Neural cell (in vitro differentiated cells): ENCODE measurements at regions not wholly inside any gene's neighbourhood (a gene's known extent, or its start where the extent isn't known, plus 50 kb on each side); places are given as distances from the start of the nearest gene placed in this dataset.

Source experiments
- H2AFZ ChIP-seq: fragments of 200-600, 300-800 bp; sonication (generic), shearing (Covaris generic); 2 replicates; pipeline ENCODE4 v1.6.0; 2014; ENCODE audit warnings: low read depth, mild to moderate bottlenecking, antibody characterized with exemption, low read length, moderate library complexity
- H3F3A ChIP-seq: fragments of 200-600 bp; shearing (Covaris generic); 2 replicates; pipeline ENCODE4 v1.6.1; 2016; ENCODE audit warnings: mild to moderate bottlenecking, moderate library complexity, mixed read lengths, antibody characterized with exemption, low read length; ENCODE audit not compliant: insufficient read depth, poor library complexity, severe bottlenecking
- H3K27ac ChIP-seq: fragments of 200-600, 300-800 bp; sonication (generic), shearing (Covaris generic); 2 replicates; pipeline ENCODE4 v1.5.1; 2014; ENCODE audit warnings: mild to moderate bottlenecking, low read length, moderate library complexity
- H3K27me3 ChIP-seq: fragments of 300-800, 200-600 bp; sonication (generic), shearing (Covaris generic); 2 replicates; pipeline ENCODE4 v1.6.0; 2014; ENCODE audit warnings: mild to moderate bottlenecking, low read depth, low read length, moderate library complexity; ENCODE audit not compliant: insufficient read depth
- H3K36me3 ChIP-seq: fragments of 300-800, 200-600 bp; sonication (generic), shearing (Covaris generic); 2 replicates; pipeline ENCODE4 v1.5.1; 2014; ENCODE audit warnings: mild to moderate bottlenecking, antibody characterized with exemption, low read length, moderate library complexity; ENCODE audit not compliant: insufficient read depth
- H3K4me2 ChIP-seq: fragments of 300-800, 200-600 bp; sonication (generic), shearing (Covaris generic); 2 replicates; pipeline ENCODE4 v1.6.0; 2014; ENCODE audit warnings: mild to moderate bottlenecking, low read length
- H3K4me3 ChIP-seq: fragments of 300-800, 200-600 bp; sonication (generic), shearing (Covaris generic); 2 replicates; pipeline ENCODE4 v1.5.1; 2014; ENCODE audit warnings: mild to moderate bottlenecking, low read length, moderate library complexity
- H3K79me2 ChIP-seq: fragments of 200-600 bp; shearing (Covaris generic); replicated peaks from 2 replicates; pipeline ENCODE4 v1.6.0; 2014; ENCODE audit warnings: mild to moderate bottlenecking, low read length, moderate library complexity; ENCODE audit not compliant: insufficient read depth
- H3K9ac ChIP-seq: fragments of 300-800, 200-600 bp; sonication (generic), shearing (Covaris generic); 2 replicates; pipeline ENCODE4 v1.6.1; 2016; ENCODE audit warnings: mild to moderate bottlenecking, low read length, mixed read lengths
- H3K9me2 ChIP-seq: fragments of 200-600 bp; shearing (Covaris generic); 2 replicates; pipeline ENCODE4 v1.6.1; 2016; ENCODE audit warnings: mild to moderate bottlenecking, low read length, mixed read lengths; ENCODE audit not compliant: insufficient read depth
- H3K9me3 ChIP-seq: fragments of 200-600, 300-800 bp; sonication (generic), shearing (Covaris generic); 2 replicates; pipeline ENCODE4 v1.6.1; 2016; ENCODE audit warnings: mild to moderate bottlenecking, mixed run types, low read length, moderate library complexity, mixed read lengths
- H4K20me1 ChIP-seq: fragments of 200-600 bp; shearing (Covaris generic); 2 replicates; pipeline ENCODE4 v1.6.1; 2016; ENCODE audit warnings: mild to moderate bottlenecking, mixed run types; ENCODE audit not compliant: insufficient read depth
- CTCF ChIP-seq: fragments of 450-650 bp; IDR thresholded peaks from 2 replicates; pipeline ENCODE4 v1.5.1; 2014; ENCODE audit warnings: antibody characterized with exemption, mild to moderate bottlenecking, moderate library complexity; ENCODE audit not compliant: poor library complexity, severe bottlenecking
- EP300 ChIP-seq: fragments of 450-650 bp; conservative IDR thresholded peaks from 2 replicates; pipeline ENCODE4 v1.6.1; 2014; ENCODE audit warnings: antibody characterized with exemption, mild to moderate bottlenecking, moderate library complexity; ENCODE audit not compliant: poor library complexity, severe bottlenecking
- EZH2 ChIP-seq: fragments of 200-600, 300-800 bp; shearing (Covaris generic), sonication (generic); IDR thresholded peaks from 2 replicates; pipeline ENCODE4 v1.6.1; 2014; ENCODE audit warnings: antibody characterized with exemption, low read length, borderline replicate concordance, mild to moderate bottlenecking; ENCODE audit not compliant: insufficient read depth, poor library complexity, severe bottlenecking
- MXI1 ChIP-seq: fragments of 450-650 bp; conservative IDR thresholded peaks from 2 replicates; pipeline ENCODE4 v1.6.1; 2014; ENCODE audit warnings: antibody characterized with exemption, mild to moderate bottlenecking; ENCODE audit not compliant: poor library complexity, severe bottlenecking
- POLR2AphosphoS5 ChIP-seq: IDR thresholded peaks from 2 replicates; pipeline ENCODE4 v1.6.1; 2012
- RAD21 ChIP-seq: fragments of 450-650 bp; conservative IDR thresholded peaks from 2 replicates; pipeline ENCODE4 v1.6.1; 2014; ENCODE audit warnings: antibody characterized with exemption, mild to moderate bottlenecking, moderate library complexity
- SMC3 ChIP-seq: fragments of 450-650 bp; conservative IDR thresholded peaks from 2 replicates; pipeline ENCODE4 v1.6.1; 2014; ENCODE audit warnings: antibody characterized with exemption, mild to moderate bottlenecking, moderate library complexity; ENCODE audit not compliant: poor library complexity
- TAF1 ChIP-seq: IDR thresholded peaks from 2 replicates; pipeline ENCODE4 v1.6.1; 2012; ENCODE audit warnings: low read depth
- TF ChIP-seq, protein P1 (sequence below): IDR thresholded peaks from 2 replicates; pipeline ENCODE4 v1.6.1; 2012; ENCODE audit warnings: borderline replicate concordance

- H3K79me2 ChIP-seq, result no peaks in the 10 kb centered on the region
- no peak overlapping the region for H3K4me2 ChIP-seq
- H3K36me3 ChIP-seq, result no peaks in the 10 kb centered on the region
- no peak overlapping the region for H3K9ac ChIP-seq
- H4K20me1 ChIP-seq, result no peaks in the 10 kb centered on the region
- H3K27me3 ChIP-seq, result no peaks in the 10 kb centered on the region
- TF ChIP-seq EP300 (no peak), POLR2AphosphoS5 (no peak), CTCF (no peak), TAF1 (no peak), SMC3 (no peak), MXI1 (no peak), RAD21 (no peak), EZH2 (no peak)
- TF ChIP-seq, protein P1, sequence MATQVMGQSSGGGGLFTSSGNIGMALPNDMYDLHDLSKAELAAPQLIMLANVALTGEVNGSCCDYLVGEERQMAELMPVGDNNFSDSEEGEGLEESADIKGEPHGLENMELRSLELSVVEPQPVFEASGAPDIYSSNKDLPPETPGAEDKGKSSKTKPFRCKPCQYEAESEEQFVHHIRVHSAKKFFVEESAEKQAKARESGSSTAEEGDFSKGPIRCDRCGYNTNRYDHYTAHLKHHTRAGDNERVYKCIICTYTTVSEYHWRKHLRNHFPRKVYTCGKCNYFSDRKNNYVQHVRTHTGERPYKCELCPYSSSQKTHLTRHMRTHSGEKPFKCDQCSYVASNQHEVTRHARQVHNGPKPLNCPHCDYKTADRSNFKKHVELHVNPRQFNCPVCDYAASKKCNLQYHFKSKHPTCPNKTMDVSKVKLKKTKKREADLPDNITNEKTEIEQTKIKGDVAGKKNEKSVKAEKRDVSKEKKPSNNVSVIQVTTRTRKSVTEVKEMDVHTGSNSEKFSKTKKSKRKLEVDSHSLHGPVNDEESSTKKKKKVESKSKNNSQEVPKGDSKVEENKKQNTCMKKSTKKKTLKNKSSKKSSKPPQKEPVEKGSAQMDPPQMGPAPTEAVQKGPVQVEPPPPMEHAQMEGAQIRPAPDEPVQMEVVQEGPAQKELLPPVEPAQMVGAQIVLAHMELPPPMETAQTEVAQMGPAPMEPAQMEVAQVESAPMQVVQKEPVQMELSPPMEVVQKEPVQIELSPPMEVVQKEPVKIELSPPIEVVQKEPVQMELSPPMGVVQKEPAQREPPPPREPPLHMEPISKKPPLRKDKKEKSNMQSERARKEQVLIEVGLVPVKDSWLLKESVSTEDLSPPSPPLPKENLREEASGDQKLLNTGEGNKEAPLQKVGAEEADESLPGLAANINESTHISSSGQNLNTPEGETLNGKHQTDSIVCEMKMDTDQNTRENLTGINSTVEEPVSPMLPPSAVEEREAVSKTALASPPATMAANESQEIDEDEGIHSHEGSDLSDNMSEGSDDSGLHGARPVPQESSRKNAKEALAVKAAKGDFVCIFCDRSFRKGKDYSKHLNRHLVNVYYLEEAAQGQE, result no peak
- no peaks in the 10 kb centered on the region for H3K9me3 ChIP-seq
- H3K27ac ChIP-seq, result no peak overlapping the region
- no peaks in the 10 kb centered on the region for H3F3A ChIP-seq
- no peak overlapping the region for H2AFZ ChIP-seq
- no peak overlapping the region for H3K4me3 ChIP-seq
- no peaks in the 10 kb centered on the region for H3K9me2 ChIP-seq
These were observed 1153.6 kb downstream of the FSTL5 start for GRCh38 chr4:161010227-161010626.
